ENCODE measurements at regions not wholly inside any gene's neighbourhood (a gene's known extent, or its start where the extent isn't known, plus 50 kb on each side); places are given as distances from the start of the nearest gene placed in this dataset.

DNA sequence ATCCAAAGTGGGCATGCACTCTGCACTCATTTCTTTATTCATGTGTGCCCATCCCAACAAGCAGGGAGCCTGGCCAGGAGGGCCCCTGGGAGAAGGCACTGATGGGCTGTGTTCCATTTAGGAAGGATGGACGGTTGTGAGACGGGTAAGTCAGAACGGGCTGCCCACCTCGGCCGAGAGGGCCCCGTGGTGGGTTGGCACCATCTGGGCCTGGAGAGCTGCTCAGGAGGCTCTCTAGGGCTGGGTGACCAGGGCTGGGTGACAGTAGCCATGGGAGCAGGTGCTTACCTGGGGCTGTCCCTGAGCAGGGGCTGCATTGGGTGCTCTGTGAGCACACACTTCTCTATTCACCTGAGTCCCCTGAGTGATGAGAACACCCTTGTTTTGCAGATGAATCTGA lies 129.3 kb upstream of the B3GAT1 start:
- Histone ChIP-seq H3K9me3 (replicated peaks; ENCODE audit: control insufficient read depth, insufficient read depth, low read depth, low read length) (no peaks in the 10 kb centered on the region), H3K9ac (ENCODE audit: insufficient read depth in 1 of 2, low read depth in 2 of 2, low read length in 2 of 2) (no peak overlapping the region), H4K20me1 (replicated peaks; ENCODE audit: control insufficient read depth, insufficient read depth, low read length) (0 out of 2 replicates have a peak, but pooled peaks cover 4% of the 10 kb centered on the region), H3K79me2 (ENCODE audit: control insufficient read depth, insufficient read depth, low read length) (no peaks in the 10 kb centered on the region), H3K4me1 (replicated peaks in 1 of 2; ENCODE audit: control insufficient read depth in 2 of 2, insufficient read depth in 2 of 2, low read length in 2 of 2) (no peaks in the 10 kb centered on the region), H3K9me1 (ENCODE audit: control insufficient read depth, insufficient read depth, low read length) (no peaks in the 10 kb centered on the region), H3K4me3 (no peak overlapping the region), H3K4me2 (ENCODE audit: insufficient read depth, low read length) (no peak overlapping the region), H3K27me3 (ENCODE audit: control insufficient read depth in 2 of 2, insufficient read depth in 2 of 2, low read length in 2 of 2) (peaks cover 4 to 51% of the 10 kb centered on the region in 2 experiments; a peak in 3 of 5 replicates), H3K36me3 (ENCODE audit: control insufficient read depth, insufficient read depth, low read length) (no peaks in the 10 kb centered on the region), H3K27ac (ENCODE audit: extremely low read depth, low read depth, low read length) (no peak overlapping the region), H2AFZ (ENCODE audit: low read depth, low read length) (no peak overlapping the region)
- ATAC-seq (no peak), FAIRE-seq (no peak), DNase-seq (ENCODE audit: extremely low read depth in 1 of 4, low spot score in 3 of 4) (no peak)
- ChIA-PET CTCF (ENCODE audit: low intra/inter-chr PET ratio) (no interaction called here), POLR2A (no interaction called here)
- intact Hi-C loops (cut with micrococcal nuclease): no loop called here
- no TSS peak for BruUV-seq (replicated peaks)
- TF ChIP-seq C11orf30 (IDR thresholded peaks at IDR 0.05; ENCODE audit: low read depth) (no peak), NFIX (CRISPR knock-in tag; IDR thresholded peaks at IDR 0.05; ENCODE audit: low read depth) (no peak), ZEB2 (IDR thresholded peaks at IDR 0.05) (no peak), CBX3 (IDR thresholded peaks at IDR 0.05; ENCODE audit: borderline replicate concordance in 1 of 2, low read length in 2 of 2) (no peak), ARNT (IDR thresholded peaks at IDR 0.05) (no peak), JUND (IDR thresholded peaks at IDR 0.05; ENCODE audit: borderline replicate concordance, low read depth, low read length) (no peak), JUND (tag; IDR thresholded peaks at IDR 0.05; ENCODE audit: borderline replicate concordance, low read depth, low read length) (no peak), TGIF2 (CRISPR knock-in tag; IDR thresholded peaks at IDR 0.05) (no peak), KLF1 (tag; IDR thresholded peaks at IDR 0.05) (no peak), SIX5 (IDR thresholded peaks at IDR 0.05; ENCODE audit: borderline replicate concordance in 1 of 2, insufficient read depth in 1 of 2, low read depth in 1 of 2, low read length in 2 of 2) (no peak), ZNF224 (CRISPR knock-in tag; IDR thresholded peaks at IDR 0.05) (no peak), ARHGAP35 (IDR thresholded peaks at IDR 0.05; ENCODE audit: partially characterized antibody) (no peak), BCL6 (CRISPR knock-in tag; IDR thresholded peaks at IDR 0.05) (no peak), NR1H2 (CRISPR knock-in tag; IDR thresholded peaks at IDR 0.05) (no peak), SAP30 (IDR thresholded peaks at IDR 0.05; ENCODE audit: borderline replicate concordance, insufficient read depth, low read depth, low read length, poor library complexity, severe bottlenecking) (no peak), EP400 (IDR thresholded peaks at IDR 0.05) (no peak), WHSC1 (IDR thresholded peaks at IDR 0.05; ENCODE audit: low read length) (no peak), ZFX (CRISPR knock-in tag; IDR thresholded peaks at IDR 0.05) (no peak), KLF13 (tag; IDR thresholded peaks at IDR 0.05; ENCODE audit: borderline replicate concordance, low read depth) (no peak), ELK3 (CRISPR knock-in tag; IDR thresholded peaks at IDR 0.05) (no peak)
- WGBS (ENCODE audit: insufficient coverage, low coverage, missing lambda C conversion rate): 0% methylated on average over 5 of the region's 6 CpGs
- in situ Hi-C loops (cut with MboI): no loop called here
